T1000 (cell line): ENCODE measurements at regions not wholly inside any gene's neighbourhood (a gene's known extent, or its start where the extent isn't known, plus 50 kb on each side); places are given as distances from the start of the nearest gene placed in this dataset.
"Not testable (repeated sequence)": the region's sequence is repeated elsewhere in the genome, so short reads cannot be mapped to it uniquely, and the experiment has no call there.

Source experiments
- DNase-seq: peaks from one replicate; lab custom pipeline; 2025; ENCODE audit warnings: mixed read lengths; lab: John Stamatoyannopoulos, UW

- DNase-seq, result no peak
Observed at GRCh38 chr10:33861016-33861704, 526.7 kb upstream of the NRP1 start.

- no peak for DNase-seq
Observed at GRCh38 chr10:33860552-33860951, 526.1 kb upstream of the NRP1 start.

- DNase-seq, result no peak
Observed at GRCh38 chr10:33859319-33860022, 525.0 kb upstream of the NRP1 start.

- DNase-seq, result no peak
Observed at GRCh38 chr10:33858326-33858725, 523.9 kb upstream of the NRP1 start.

GRCh38 chr10:33853221-33853620, 518.8 kb upstream of the NRP1 start:
- DNase-seq, result not testable (repeated sequence)

GRCh38 chr10:33843379-33843778, 508.9 kb upstream of the NRP1 start:
- no peak for DNase-seq

- DNase-seq, result no peak
Observed at GRCh38 chr10:33841678-33842077, 507.2 kb upstream of the NRP1 start.

- DNase-seq, result no peak
Observed at GRCh38 chr10:33838731-33839130, 504.3 kb upstream of the NRP1 start.

GRCh38 chr10:33837736-33838135, 503.3 kb upstream of the NRP1 start:
- no peak for DNase-seq

- DNase-seq, result no peak
Observed at GRCh38 chr10:33835556-33835955, 501.1 kb upstream of the NRP1 start.

- DNase-seq, result no peak
Observed at GRCh38 chr10:33833566-33833965, 499.1 kb upstream of the NRP1 start.

GRCh38 chr10:33832124-33832787, 497.8 kb upstream of the NRP1 start:
- no peak for DNase-seq

- DNase-seq, result no peak
Observed at GRCh38 chr10:33831591-33831990, 497.1 kb upstream of the NRP1 start.

GRCh38 chr10:33829899-33830298, 495.4 kb upstream of the NRP1 start:
- not testable (repeated sequence) for DNase-seq

GRCh38 chr10:33828592-33828991, 494.1 kb upstream of the NRP1 start:
- no peak for DNase-seq

- no peak for DNase-seq
Observed at GRCh38 chr10:33826186-33826585, 491.7 kb upstream of the NRP1 start.

- DNase-seq, result no peak
Observed at GRCh38 chr10:33822774-33823173, 488.3 kb upstream of the NRP1 start.

GRCh38 chr10:33820531-33820930, 486.1 kb upstream of the NRP1 start:
- DNase-seq, result no peak

GRCh38 chr10:33819206-33819605, 484.7 kb upstream of the NRP1 start:
- no peak for DNase-seq

- DNase-seq, result no peak
Observed at GRCh38 chr10:33818343-33818742, 483.9 kb upstream of the NRP1 start.

- no peak for DNase-seq
Observed at GRCh38 chr10:33817605-33818004, 483.1 kb upstream of the NRP1 start.

GRCh38 chr10:33815776-33816175, 481.3 kb upstream of the NRP1 start:
- no peak for DNase-seq

GRCh38 chr10:33813871-33814270, 479.4 kb upstream of the NRP1 start:
- DNase-seq, result no peak
